Loucy (cell line): ENCODE measurements at regions not wholly inside any gene's neighbourhood (a gene's known extent, or its start where the extent isn't known, plus 50 kb on each side); places are given as distances from the start of the nearest gene placed in this dataset.

Experiments
- H2AFZ ChIP-seq: fragments of 200-600 bp; sonication (generic); 2 replicates; pipeline ENCODE4 v1.6.0; 2016; ENCODE audit warnings: antibody characterized with exemption, mild to moderate bottlenecking, low read length, moderate library complexity
- H3F3A ChIP-seq: fragments of 200-600 bp; 2 replicates; pipeline ENCODE4 v1.6.0; 2016; ENCODE audit warnings: antibody characterized with exemption, low read depth, mild to moderate bottlenecking
- H3K27me3 ChIP-seq: fragments of 200-600 bp; sonication (generic); 2 replicates; pipeline ENCODE4 v1.6.1; 2014; ENCODE audit warnings: low read length, mild to moderate bottlenecking; ENCODE audit not compliant: insufficient read depth, poor library complexity, severe bottlenecking
- H3K36me3 ChIP-seq: fragments of 200-600 bp; sonication (generic); 2 replicates; pipeline ENCODE4 v1.6.1; 2016; ENCODE audit warnings: low read length; ENCODE audit not compliant: insufficient read depth
- H3K4me1 ChIP-seq: fragments of 200-600 bp; sonication (generic); 2 replicates; pipeline ENCODE4 v1.5.1; 2014; ENCODE audit warnings: low read length, mild to moderate bottlenecking; ENCODE audit not compliant: insufficient read depth, poor library complexity, severe bottlenecking
- H3K4me2 ChIP-seq: fragments of 200-600 bp; sonication (generic); 2 replicates; pipeline ENCODE4 v1.6.0; 2014; ENCODE audit warnings: antibody characterized with exemption, low read length, low read depth, mild to moderate bottlenecking; ENCODE audit not compliant: poor library complexity, severe bottlenecking
- H3K4me3 ChIP-seq: fragments of 200-600 bp; sonication (generic); 2 replicates; pipeline ENCODE4 v1.5.1; 2014; ENCODE audit warnings: low read length, mild to moderate bottlenecking, mixed read lengths; ENCODE audit not compliant: poor library complexity, severe bottlenecking
- H3K79me2 ChIP-seq: fragments of 200-600 bp; sonication (generic); 2 replicates; pipeline ENCODE4 v1.6.1; 2014; ENCODE audit warnings: low read length; ENCODE audit not compliant: insufficient read depth
- H3K9ac ChIP-seq: fragments of 200-600 bp; sonication (generic); 2 replicates; pipeline ENCODE4 v1.6.0; 2014; ENCODE audit warnings: mild to moderate bottlenecking, low read depth, low read length, moderate library complexity; ENCODE audit not compliant: poor library complexity, severe bottlenecking
- H3K9me2 ChIP-seq: fragments of 200-600 bp; sonication (generic); replicated peaks from 2 replicates; pipeline ENCODE4 v1.6.1; 2016; ENCODE audit warnings: low read depth, low read length, mixed read lengths
- H3K9me3 ChIP-seq: fragments of 200-600 bp; sonication (generic); 2 replicates; pipeline ENCODE4 v1.6.1; 2014; ENCODE audit warnings: mild to moderate bottlenecking, antibody characterized with exemption, low read length, low read depth; ENCODE audit not compliant: insufficient read depth
- H4K20me1 ChIP-seq: fragments of 200-600 bp; sonication (generic); 2 replicates; pipeline ENCODE4 v1.6.0; 2014; ENCODE audit warnings: antibody characterized with exemption, low read length, mild to moderate bottlenecking; ENCODE audit not compliant: insufficient read depth, poor library complexity, severe bottlenecking
- CTCF ChIP-seq: fragments of 200-600 bp; sonication (generic); conservative IDR thresholded peaks from 2 replicates; pipeline ENCODE4 v1.5.1; 2014; ENCODE audit warnings: mild to moderate bottlenecking, antibody characterized with exemption, low read length
- EZH2phosphoT487 ChIP-seq: fragments of 200-600 bp; IDR thresholded peaks from 2 replicates; pipeline ENCODE4 v1.6.1; 2018; ENCODE audit warnings: antibody characterized with exemption, mild to moderate bottlenecking, moderate library complexity, borderline replicate concordance

- Histone ChIP-seq H3K36me3 (no peaks in the 10 kb centered on the region), H4K20me1 (no peaks in the 10 kb centered on the region), H3K4me3 (no peak overlapping the region), H3K79me2 (no peaks in the 10 kb centered on the region), H3K9me2 (no peaks in the 10 kb centered on the region), H3F3A (no peaks in the 10 kb centered on the region), H3K27me3 (no peaks in the 10 kb centered on the region), H3K9me3 (no peaks in the 10 kb centered on the region), H3K4me1 (peaks cover 26% of the 10 kb centered on the region), H3K9ac (peak overlapping the region; percentile 68), H3K4me2 (peak overlapping the region; percentile 54), H2AFZ (no peak overlapping the region; the same call in 1 of the 2 replicates)
- TF ChIP-seq CTCF (no peak), EZH2phosphoT487 (no peak)
Measured at GRCh38 chr9:129458663-129459546, 162.0 kb downstream of the C9orf50 start.

- Histone ChIP-seq H3K36me3 (no peaks in the 10 kb centered on the region), H3K4me2 (peak overlapping the region; percentile 54), H3K9me2 (no peaks in the 10 kb centered on the region), H3K4me1 (peaks cover 26% of the 10 kb centered on the region), H3K4me3 (no peak overlapping the region), H3K27me3 (no peaks in the 10 kb centered on the region), H2AFZ (no peak overlapping the region), H3K9me3 (no peaks in the 10 kb centered on the region), H3K79me2 (no peaks in the 10 kb centered on the region), H4K20me1 (no peaks in the 10 kb centered on the region), H3K9ac (peak overlapping the region; percentile 68), H3F3A (no peaks in the 10 kb centered on the region)
- TF ChIP-seq EZH2phosphoT487, result no peak
- TF ChIP-seq CTCF, result no peak
Measured at GRCh38 chr9:129458155-129458661, 162.7 kb downstream of the C9orf50 start.

- Histone ChIP-seq H3K9me3 (no peaks in the 10 kb centered on the region), H3K79me2 (no peaks in the 10 kb centered on the region), H2AFZ (no peak overlapping the region), H3K9me2 (no peaks in the 10 kb centered on the region), H3F3A (no peaks in the 10 kb centered on the region), H3K4me1 (peaks cover 26% of the 10 kb centered on the region), H3K4me3 (no peak overlapping the region), H3K4me2 (no peak overlapping the region), H3K36me3 (no peaks in the 10 kb centered on the region), H4K20me1 (no peaks in the 10 kb centered on the region), H3K9ac (no peak overlapping the region), H3K27me3 (no peaks in the 10 kb centered on the region)
- TF ChIP-seq CTCF (no peak), EZH2phosphoT487 (no peak)
Measured at GRCh38 chr9:129457325-129457779, 163.5 kb downstream of the C9orf50 start.
